RCC 7860 (cell line): ENCODE measurements at regions not wholly inside any gene's neighbourhood (a gene's known extent, or its start where the extent isn't known, plus 50 kb on each side); places are given as distances from the start of the nearest gene placed in this dataset.
A peak's percentile ranks its signal among the peaks of the same experiment; 100 is the strongest.

ENCODE experiments used
- DNase-seq: peaks from one replicate; pipeline ENCODE4 v3.0.0-alpha.2; 2015; ENCODE audit warnings: low spot score
- FAIRE-seq: peaks from 2 replicates; lab custom pipeline; 2012; peaks lifted over from hg19 to GRCh38; lab: Jason Lieb, UNC

GRCh38 chr18:29629493-29630036, 1413.0 kb downstream of the DSC3 start:
- FAIRE-seq (no peak), DNase-seq (no peak)

- FAIRE-seq: no peak
- DNase-seq: no peak
Measured at GRCh38 chr18:29626094-29626493, 1416.4 kb downstream of the DSC3 start.

GRCh38 chr18:29616867-29617266, 1425.7 kb downstream of the DSC3 start:
- DNase-seq (no peak), FAIRE-seq (no peak)

- no peak for DNase-seq
- FAIRE-seq: no peak
Measured at GRCh38 chr18:29608982-29609381, 1432.1 kb upstream of the CDH2 start.

GRCh38 chr18:29605365-29605764, 1428.4 kb upstream of the CDH2 start:
- FAIRE-seq (no peak), DNase-seq (no peak)

- FAIRE-seq (no peak), DNase-seq (no peak)
Measured at GRCh38 chr18:29596959-29597358, 1420.0 kb upstream of the CDH2 start.

- FAIRE-seq (no peak), DNase-seq (no peak)
Measured at GRCh38 chr18:29594493-29594892, 1417.6 kb upstream of the CDH2 start.

- FAIRE-seq: no peak
- no peak for DNase-seq
Measured at GRCh38 chr18:29588446-29589100, 1411.6 kb upstream of the CDH2 start.

- DNase-seq (no peak), FAIRE-seq (no peak)
Measured at GRCh38 chr18:29586210-29586609, 1409.3 kb upstream of the CDH2 start.

GRCh38 chr18:29560270-29560669, 1383.3 kb upstream of the CDH2 start:
- FAIRE-seq: no peak

GRCh38 chr18:29556070-29556469, 1379.1 kb upstream of the CDH2 start:
- FAIRE-seq (no peak), DNase-seq (no peak)

More at GRCh38 chr18:29560270-29560669, 1383.3 kb upstream of the CDH2 start:
- DNase-seq: no peak

GRCh38 chr18:29549759-29550158, 1372.8 kb upstream of the CDH2 start:
- FAIRE-seq: no peak
- DNase-seq: no peak

GRCh38 chr18:29547626-29548025, 1370.7 kb upstream of the CDH2 start:
- no peak for DNase-seq
- FAIRE-seq: no peak

GRCh38 chr18:29540548-29540947, 1363.6 kb upstream of the CDH2 start:
- DNase-seq (no peak), FAIRE-seq (no peak)

GRCh38 chr18:29531746-29532145, 1354.8 kb upstream of the CDH2 start:
- FAIRE-seq (no peak), DNase-seq (no peak)

- DNase-seq: no peak
- FAIRE-seq: no peak
Measured at GRCh38 chr18:29523371-29523770, 1346.4 kb upstream of the CDH2 start.

- DNase-seq (no peak), FAIRE-seq (no peak)
Measured at GRCh38 chr18:29512761-29513160, 1335.8 kb upstream of the CDH2 start.

- FAIRE-seq: no peak
- DNase-seq: no peak
Measured at GRCh38 chr18:29512203-29512602, 1335.3 kb upstream of the CDH2 start.

GRCh38 chr18:29501952-29502351, 1325.0 kb upstream of the CDH2 start:
- FAIRE-seq: peak; percentile 78
- peak; percentile 85 for DNase-seq

GRCh38 chr18:29496152-29496680, 1319.3 kb upstream of the CDH2 start:
- DNase-seq (no peak), FAIRE-seq (no peak)

- FAIRE-seq (no peak), DNase-seq (no peak)
Measured at GRCh38 chr18:29494371-29494770, 1317.4 kb upstream of the CDH2 start.

GRCh38 chr18:29491907-29492306, 1315.0 kb upstream of the CDH2 start:
- DNase-seq: no peak
- no peak for FAIRE-seq

- no peak for FAIRE-seq
- DNase-seq: no peak
Measured at GRCh38 chr18:29488617-29489016, 1311.7 kb upstream of the CDH2 start.
